ENCODE measurements at regions not wholly inside any gene's neighbourhood (a gene's known extent, or its start where the extent isn't known, plus 50 kb on each side); places are given as distances from the start of the nearest gene placed in this dataset.

DNA sequence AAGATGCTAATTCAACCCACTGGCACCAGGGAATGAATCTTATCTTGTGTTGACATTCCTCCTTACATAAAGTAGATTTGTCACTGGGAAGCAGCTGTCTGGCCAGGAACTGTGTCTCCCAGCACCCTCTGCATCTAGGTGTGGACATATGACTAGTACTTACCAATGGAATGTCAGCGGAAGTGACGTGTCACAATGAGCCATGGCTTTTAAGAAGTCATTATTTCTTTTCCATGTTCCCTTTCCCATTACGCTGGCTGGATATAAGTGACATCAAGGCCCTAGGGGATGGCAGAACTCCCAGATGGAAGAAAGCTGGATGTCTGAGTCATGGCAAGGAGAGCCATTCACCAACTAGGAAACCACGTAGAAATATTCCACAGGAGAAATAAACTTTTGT, 84.7 kb upstream of the MAST4 start:
- no peak for TF ChIP-seq POLR2AphosphoS5 (IDR thresholded peaks at IDR 0.05)
- TF ChIP-seq, protein P1, sequence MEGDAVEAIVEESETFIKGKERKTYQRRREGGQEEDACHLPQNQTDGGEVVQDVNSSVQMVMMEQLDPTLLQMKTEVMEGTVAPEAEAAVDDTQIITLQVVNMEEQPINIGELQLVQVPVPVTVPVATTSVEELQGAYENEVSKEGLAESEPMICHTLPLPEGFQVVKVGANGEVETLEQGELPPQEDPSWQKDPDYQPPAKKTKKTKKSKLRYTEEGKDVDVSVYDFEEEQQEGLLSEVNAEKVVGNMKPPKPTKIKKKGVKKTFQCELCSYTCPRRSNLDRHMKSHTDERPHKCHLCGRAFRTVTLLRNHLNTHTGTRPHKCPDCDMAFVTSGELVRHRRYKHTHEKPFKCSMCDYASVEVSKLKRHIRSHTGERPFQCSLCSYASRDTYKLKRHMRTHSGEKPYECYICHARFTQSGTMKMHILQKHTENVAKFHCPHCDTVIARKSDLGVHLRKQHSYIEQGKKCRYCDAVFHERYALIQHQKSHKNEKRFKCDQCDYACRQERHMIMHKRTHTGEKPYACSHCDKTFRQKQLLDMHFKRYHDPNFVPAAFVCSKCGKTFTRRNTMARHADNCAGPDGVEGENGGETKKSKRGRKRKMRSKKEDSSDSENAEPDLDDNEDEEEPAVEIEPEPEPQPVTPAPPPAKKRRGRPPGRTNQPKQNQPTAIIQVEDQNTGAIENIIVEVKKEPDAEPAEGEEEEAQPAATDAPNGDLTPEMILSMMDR (IDR thresholded peaks at IDR 0.05), result no peak
- no peak for TF ChIP-seq POLR2A (IDR thresholded peaks at IDR 0.05)
- no peak for TF ChIP-seq EP300 (IDR thresholded peaks at IDR 0.05)
- no peak overlapping the region for H3K4me3 ChIP-seq
- H3K4me1 ChIP-seq, result no peaks in the 10 kb centered on the region
- WGBS, 2 donors, result 94 to 96% methylated on average over 4 of the region's 4 CpGs
- H3K36me3 ChIP-seq, result no peaks in the 10 kb centered on the region
- no peak for ATAC-seq (ENCODE audit: low FRiP score in 2 of 2)
- DNase-seq, result no peak
- no peak overlapping the region for H3K27ac ChIP-seq
- no peaks in the 10 kb centered on the region for H3K9me3 ChIP-seq
- H3K27me3 ChIP-seq, result no peaks in the 10 kb centered on the region

DNA sequence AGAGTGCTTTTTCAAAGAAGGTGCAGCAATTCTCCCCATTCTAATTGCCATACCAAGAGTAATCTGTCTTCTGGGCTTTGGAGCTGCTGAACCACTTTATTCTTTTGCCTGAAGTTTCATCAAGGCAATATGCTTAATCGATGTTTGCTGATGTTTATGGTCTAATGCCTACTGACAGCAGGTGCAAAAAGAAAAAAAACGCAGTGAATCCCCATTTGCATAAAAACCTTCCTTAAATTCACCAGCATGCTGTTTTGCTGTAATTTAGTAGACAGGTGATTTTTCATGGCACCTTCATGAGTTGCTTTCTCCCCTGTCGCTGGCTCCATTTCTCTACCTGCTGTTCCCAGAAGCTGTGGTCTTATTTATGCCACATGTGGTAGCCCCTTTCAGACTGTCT, 83.1 kb upstream of the MAST4 start:
- Histone ChIP-seq H3K9me3 (no peaks in the 10 kb centered on the region), H3K27ac (no peak overlapping the region), H3K36me3 (no peaks in the 10 kb centered on the region), H3K4me1 (no peaks in the 10 kb centered on the region), H3K4me3 (no peak overlapping the region), H3K27me3 (no peaks in the 10 kb centered on the region)
- ATAC-seq (ENCODE audit: low FRiP score in 2 of 2) (no peak), DNase-seq (no peak)
- 95 to 98% methylated on average over 3 of the region's 3 CpGs for WGBS, 2 donors
- TF ChIP-seq, protein P1 (IDR thresholded peaks at IDR 0.05), result no peak
- no peak for TF ChIP-seq POLR2A (IDR thresholded peaks at IDR 0.05)
- TF ChIP-seq POLR2AphosphoS5 (IDR thresholded peaks at IDR 0.05), result no peak
- TF ChIP-seq EP300 (IDR thresholded peaks at IDR 0.05), result no peak

DNA sequence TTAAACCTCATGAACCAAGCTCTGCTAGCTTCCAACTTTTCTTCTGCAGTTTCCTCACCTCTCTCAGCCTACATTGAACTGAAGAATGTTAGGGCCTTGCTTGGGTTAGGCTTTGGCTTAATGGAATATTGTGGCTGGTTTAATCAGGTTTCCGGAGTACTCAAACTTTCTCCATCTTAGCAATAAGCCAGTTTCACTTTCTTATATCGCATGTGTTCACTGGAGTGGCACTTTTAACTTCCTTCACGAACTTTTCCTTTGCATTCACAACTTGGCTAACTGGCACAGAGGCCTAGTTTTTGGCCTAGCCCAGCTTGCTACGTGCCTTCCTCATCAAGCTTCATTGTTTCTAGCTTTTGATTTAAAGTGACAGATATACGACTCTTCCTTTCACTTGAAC, 81.0 kb upstream of the MAST4 start:
- no peak overlapping the region for H3K27ac ChIP-seq
- no peaks in the 10 kb centered on the region for H3K27me3 ChIP-seq
- H3K4me3 ChIP-seq, result no peak overlapping the region
- no peak for ATAC-seq (ENCODE audit: low FRiP score in 2 of 2)
- WGBS, 2 donors, result 52 to 72% methylated on average over 5 of the region's 5 CpGs
- no peak for TF ChIP-seq EP300 (IDR thresholded peaks at IDR 0.05)
- no peak for TF ChIP-seq POLR2A (IDR thresholded peaks at IDR 0.05)
- no peak for TF ChIP-seq POLR2AphosphoS5 (IDR thresholded peaks at IDR 0.05)
- TF ChIP-seq, protein P1 (IDR thresholded peaks at IDR 0.05), result no peak
- H3K36me3 ChIP-seq, result no peaks in the 10 kb centered on the region
- H3K4me1 ChIP-seq, result no peaks in the 10 kb centered on the region
- DNase-seq, result no peak
- no peaks in the 10 kb centered on the region for H3K9me3 ChIP-seq

DNA sequence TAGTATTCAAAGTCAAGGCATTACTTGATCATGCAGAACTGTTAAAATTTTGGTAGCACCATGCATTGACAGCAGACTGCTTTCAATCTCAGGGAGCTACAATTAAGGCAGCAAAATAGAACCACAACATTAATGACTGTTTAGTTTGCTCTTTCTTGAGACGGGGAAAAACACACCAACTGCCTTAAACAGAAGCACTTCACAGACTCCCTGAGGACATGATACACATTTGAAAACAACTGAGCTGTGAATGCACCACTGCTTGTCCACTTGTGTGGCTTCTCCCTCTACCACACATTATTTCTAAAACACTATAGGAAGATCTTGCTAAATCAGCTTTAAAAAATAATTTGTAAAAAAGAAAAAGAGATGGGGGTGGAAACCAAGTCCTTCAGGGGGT, 79.6 kb upstream of the MAST4 start:
- Histone ChIP-seq H3K4me3 (no peak overlapping the region), H3K9me3 (peaks cover 0 to 8% (median 4%) of the 10 kb centered on the region in 4 donors), H3K27ac (no peak overlapping the region), H3K27me3 (no peaks in the 10 kb centered on the region), H3K4me1 (no peaks in the 10 kb centered on the region), H3K36me3 (no peaks in the 10 kb centered on the region)
- TF ChIP-seq, protein P1 (IDR thresholded peaks at IDR 0.05), result no peak
- TF ChIP-seq POLR2AphosphoS5 (IDR thresholded peaks at IDR 0.05) (no peak), POLR2A (IDR thresholded peaks at IDR 0.05) (no peak), EP300 (IDR thresholded peaks at IDR 0.05) (no peak)
- no peak for ATAC-seq (ENCODE audit: low FRiP score in 2 of 2)
- 85 to 87% methylated on average over 1 of the region's 1 CpG for WGBS, 2 donors
- DNase-seq, result no peak

DNA sequence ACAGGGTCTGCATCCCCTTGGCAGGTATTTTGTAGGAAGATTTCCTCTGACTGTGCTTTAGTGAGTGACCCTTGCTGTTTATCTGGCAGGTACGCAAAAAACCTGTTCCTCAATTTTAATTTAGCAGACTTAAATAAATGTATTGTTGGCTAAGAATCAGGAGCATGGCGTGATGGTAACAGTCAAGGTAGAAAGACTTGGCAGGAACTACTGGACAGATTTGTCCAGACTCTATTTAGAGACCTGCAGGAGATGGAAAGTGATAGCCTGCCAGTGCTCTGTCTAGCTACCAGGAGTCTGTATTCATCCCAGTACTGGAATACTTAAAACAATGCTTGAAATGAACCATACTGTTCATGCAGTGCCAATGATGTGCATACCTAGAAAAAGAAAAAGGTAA, 78.8 kb upstream of the MAST4 start:
- Histone ChIP-seq H3K27ac (no peak overlapping the region), H3K36me3 (no peaks in the 10 kb centered on the region), H3K9me3 (peaks cover 0 to 12% (median 5%) of the 10 kb centered on the region in 4 donors), H3K4me1 (no peaks in the 10 kb centered on the region), H3K4me3 (no peak overlapping the region), H3K27me3 (no peaks in the 10 kb centered on the region)
- WGBS, 2 donors, result 47 to 78% methylated on average over 2 of the region's 2 CpGs
- TF ChIP-seq EP300 (IDR thresholded peaks at IDR 0.05) (no peak), POLR2AphosphoS5 (IDR thresholded peaks at IDR 0.05) (no peak), POLR2A (IDR thresholded peaks at IDR 0.05) (no peak)
- TF ChIP-seq, protein P1 (IDR thresholded peaks at IDR 0.05), result no peak
- DNase-seq, result no peak
- ATAC-seq (ENCODE audit: low FRiP score in 2 of 2), result no peak

Data from upper lobe of left lung (tissue), 6 donors.